Spleen (tissue), 7 donors: ENCODE measurements at regions not wholly inside any gene's neighbourhood (a gene's known extent, or its start where the extent isn't known, plus 50 kb on each side); places are given as distances from the start of the nearest gene placed in this dataset.

Experiments used
- POLR2A ChIP-seq, 3 donors: fragments of 450-650 bp; IDR thresholded peaks; one replicate each; pipeline ENCODE4 v1.5.1; 2017; ENCODE audit warnings: antibody characterized with exemption in 3 of 3, mild to moderate bottlenecking in 1 of 3
- TF ChIP-seq, protein P1 (sequence below), 11 experiments: fragments of 200-600 bp in 7 of 11; fragments of 450-650 bp in 4 of 11; sonication (generic) in 4 of 11; IDR thresholded peaks in 8 of 11; conservative IDR thresholded peaks in 3 of 11; 1 replicate in 7 of 11; 2 replicates in 4 of 11; pipeline versions ENCODE4 v1.4.0 to v1.8.0; 2016 to 2021; ENCODE audit warnings: antibody characterized with exemption in 11 of 11, inconsistent platforms in 4 of 11, mild to moderate bottlenecking in 1 of 11
- donor health status: DM: no; HTN: no; CAD: no; lungs with moderate emphysema.
- donor health status: DM: no; HTN: no; CAD: no.
- donor health status: DM: no; HTN: no; CAD: no.

DNA sequence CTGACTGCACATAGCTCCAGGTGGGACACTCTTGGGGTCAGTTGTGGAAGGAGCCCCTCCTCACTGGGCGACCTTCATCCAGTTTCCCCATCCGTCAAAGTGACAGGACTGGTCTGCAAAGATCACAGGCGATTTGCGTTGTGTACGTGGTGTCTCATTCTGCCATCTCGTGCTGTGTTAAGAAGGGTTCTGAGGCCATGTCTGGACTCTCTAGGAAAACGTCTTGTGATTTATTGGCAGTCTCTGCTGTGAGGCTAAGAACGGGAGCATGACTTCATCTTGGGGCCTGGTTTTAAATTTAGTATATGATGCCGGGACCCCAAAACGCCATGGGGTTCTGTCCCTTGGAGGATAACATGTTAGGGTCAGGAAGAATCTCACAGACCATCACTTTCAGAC is 65.2 kb upstream of the CIBAR2 start:
- TF ChIP-seq, protein P1, sequence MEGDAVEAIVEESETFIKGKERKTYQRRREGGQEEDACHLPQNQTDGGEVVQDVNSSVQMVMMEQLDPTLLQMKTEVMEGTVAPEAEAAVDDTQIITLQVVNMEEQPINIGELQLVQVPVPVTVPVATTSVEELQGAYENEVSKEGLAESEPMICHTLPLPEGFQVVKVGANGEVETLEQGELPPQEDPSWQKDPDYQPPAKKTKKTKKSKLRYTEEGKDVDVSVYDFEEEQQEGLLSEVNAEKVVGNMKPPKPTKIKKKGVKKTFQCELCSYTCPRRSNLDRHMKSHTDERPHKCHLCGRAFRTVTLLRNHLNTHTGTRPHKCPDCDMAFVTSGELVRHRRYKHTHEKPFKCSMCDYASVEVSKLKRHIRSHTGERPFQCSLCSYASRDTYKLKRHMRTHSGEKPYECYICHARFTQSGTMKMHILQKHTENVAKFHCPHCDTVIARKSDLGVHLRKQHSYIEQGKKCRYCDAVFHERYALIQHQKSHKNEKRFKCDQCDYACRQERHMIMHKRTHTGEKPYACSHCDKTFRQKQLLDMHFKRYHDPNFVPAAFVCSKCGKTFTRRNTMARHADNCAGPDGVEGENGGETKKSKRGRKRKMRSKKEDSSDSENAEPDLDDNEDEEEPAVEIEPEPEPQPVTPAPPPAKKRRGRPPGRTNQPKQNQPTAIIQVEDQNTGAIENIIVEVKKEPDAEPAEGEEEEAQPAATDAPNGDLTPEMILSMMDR (IDR thresholded peaks at IDR 0.05 in 8 of 11, conservative IDR thresholded peaks at IDR 0.05 in 3 of 11), result no peak
- TF ChIP-seq POLR2A (IDR thresholded peaks at IDR 0.05), result no peak
